ENCODE measurements at regions not wholly inside any gene's neighbourhood (a gene's known extent, or its start where the extent isn't known, plus 50 kb on each side); places are given as distances from the start of the nearest gene placed in this dataset.

- no peak for DNase-seq (ENCODE audit: low read depth in 2 of 2)
Observed at GRCh38 chr6:114435985-114436384, 93.2 kb upstream of the HS3ST5 start.

- no peak for DNase-seq (ENCODE audit: low read depth in 2 of 2)
Observed at GRCh38 chr6:114432400-114432799, 89.6 kb upstream of the HS3ST5 start.

GRCh38 chr6:114431641-114432040 is 88.8 kb upstream of the HS3ST5 start:
- no peak for DNase-seq (ENCODE audit: low read depth in 2 of 2)

- DNase-seq (ENCODE audit: low read depth in 2 of 2) = no peak
Observed at GRCh38 chr6:114430534-114431124, 87.8 kb upstream of the HS3ST5 start.

- DNase-seq (ENCODE audit: low read depth in 2 of 2) = no peak
Observed at GRCh38 chr6:114428341-114428740, 85.5 kb upstream of the HS3ST5 start.

- no peak for DNase-seq (ENCODE audit: low read depth in 2 of 2)
Observed at GRCh38 chr6:114421199-114421598, 78.4 kb upstream of the HS3ST5 start.

- no peak for DNase-seq (ENCODE audit: low read depth in 2 of 2)
Observed at GRCh38 chr6:114419175-114419574, 76.4 kb upstream of the HS3ST5 start.

GRCh38 chr6:114418304-114418972 is 75.6 kb upstream of the HS3ST5 start:
- DNase-seq (ENCODE audit: low read depth in 2 of 2) = no peak

GRCh38 chr6:114407426-114408035 is 64.7 kb upstream of the HS3ST5 start:
- DNase-seq (ENCODE audit: low read depth in 2 of 2) = no peak

GRCh38 chr6:114404339-114404955 is 61.6 kb upstream of the HS3ST5 start:
- no peak for DNase-seq (ENCODE audit: low read depth in 2 of 2)

- no peak for DNase-seq (ENCODE audit: low read depth in 2 of 2)
Observed at GRCh38 chr6:114403858-114404257, 61.0 kb upstream of the HS3ST5 start.

GRCh38 chr6:114398481-114398880 is 55.7 kb upstream of the HS3ST5 start:
- DNase-seq (ENCODE audit: low read depth in 2 of 2) = no peak
